ENCODE measurements at regions not wholly inside any gene's neighbourhood (a gene's known extent, or its start where the extent isn't known, plus 50 kb on each side); places are given as distances from the start of the nearest gene placed in this dataset.

DNA sequence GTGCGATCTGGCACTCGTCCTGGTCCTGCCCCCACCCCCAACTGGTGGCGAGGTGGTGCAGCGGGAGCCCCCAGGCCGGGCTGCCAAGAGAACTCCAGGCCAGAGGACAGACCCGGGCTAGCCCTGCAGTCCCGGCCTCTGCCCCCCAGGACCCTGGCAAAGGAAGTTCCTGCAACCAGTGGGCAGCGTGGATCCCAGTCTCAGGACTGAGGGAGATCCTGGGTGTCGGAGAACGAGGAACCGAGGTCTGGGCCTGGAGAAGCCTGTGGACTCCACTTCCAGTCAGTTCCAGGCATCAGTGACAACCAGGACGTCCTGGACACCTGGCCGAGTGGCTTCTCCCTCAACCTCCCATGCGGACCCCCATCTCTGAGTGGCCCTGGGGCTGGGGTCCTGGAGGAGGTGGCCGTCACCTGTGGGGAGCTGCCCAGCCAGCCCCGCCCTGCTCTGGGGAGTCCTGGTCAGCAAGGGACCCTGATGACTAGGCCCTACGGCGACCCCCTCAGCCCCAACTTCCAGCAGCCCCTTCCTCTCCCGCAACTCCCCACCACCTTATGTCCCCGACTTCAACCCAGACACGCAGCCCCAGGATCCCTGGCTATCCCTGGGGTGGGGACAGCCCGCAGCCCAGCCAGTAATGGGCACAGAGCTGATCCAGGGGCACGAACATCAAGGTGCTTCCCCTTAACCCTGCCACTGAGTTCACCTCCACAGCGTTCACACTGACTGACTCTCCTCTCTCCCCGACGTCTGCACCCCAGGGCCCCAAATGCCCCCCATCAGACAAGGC lies 53.7 kb upstream of the NKX1-1 start:
- TF ChIP-seq, protein P1, sequence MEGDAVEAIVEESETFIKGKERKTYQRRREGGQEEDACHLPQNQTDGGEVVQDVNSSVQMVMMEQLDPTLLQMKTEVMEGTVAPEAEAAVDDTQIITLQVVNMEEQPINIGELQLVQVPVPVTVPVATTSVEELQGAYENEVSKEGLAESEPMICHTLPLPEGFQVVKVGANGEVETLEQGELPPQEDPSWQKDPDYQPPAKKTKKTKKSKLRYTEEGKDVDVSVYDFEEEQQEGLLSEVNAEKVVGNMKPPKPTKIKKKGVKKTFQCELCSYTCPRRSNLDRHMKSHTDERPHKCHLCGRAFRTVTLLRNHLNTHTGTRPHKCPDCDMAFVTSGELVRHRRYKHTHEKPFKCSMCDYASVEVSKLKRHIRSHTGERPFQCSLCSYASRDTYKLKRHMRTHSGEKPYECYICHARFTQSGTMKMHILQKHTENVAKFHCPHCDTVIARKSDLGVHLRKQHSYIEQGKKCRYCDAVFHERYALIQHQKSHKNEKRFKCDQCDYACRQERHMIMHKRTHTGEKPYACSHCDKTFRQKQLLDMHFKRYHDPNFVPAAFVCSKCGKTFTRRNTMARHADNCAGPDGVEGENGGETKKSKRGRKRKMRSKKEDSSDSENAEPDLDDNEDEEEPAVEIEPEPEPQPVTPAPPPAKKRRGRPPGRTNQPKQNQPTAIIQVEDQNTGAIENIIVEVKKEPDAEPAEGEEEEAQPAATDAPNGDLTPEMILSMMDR (IDR thresholded peaks at IDR 0.05), result no peak
- no peak for TF ChIP-seq POLR2A (IDR thresholded peaks at IDR 0.05)
- WGBS, 4 donors, result 68 to 75% (median 73%) methylated on average over 13 to 26 of the region's 26 CpGs
- intact Hi-C loops (cut with DNase I), result no loop called here
- Histone ChIP-seq H3K27me3 (peaks cover 7% of the 10 kb centered on the region), H3K9me3 (replicated peaks in 1 of 3) (no peaks in the 10 kb centered on the region), H3K27ac (no peak overlapping the region), H3K36me3 (replicated peaks in 1 of 2) (no peaks in the 10 kb centered on the region), H3K4me1 (replicated peaks in 1 of 2) (no peaks in the 10 kb centered on the region), H3K4me3 (no peak overlapping the region)
- DNase-seq, result peak in 1 of 7 donors; percentile 11

DNA sequence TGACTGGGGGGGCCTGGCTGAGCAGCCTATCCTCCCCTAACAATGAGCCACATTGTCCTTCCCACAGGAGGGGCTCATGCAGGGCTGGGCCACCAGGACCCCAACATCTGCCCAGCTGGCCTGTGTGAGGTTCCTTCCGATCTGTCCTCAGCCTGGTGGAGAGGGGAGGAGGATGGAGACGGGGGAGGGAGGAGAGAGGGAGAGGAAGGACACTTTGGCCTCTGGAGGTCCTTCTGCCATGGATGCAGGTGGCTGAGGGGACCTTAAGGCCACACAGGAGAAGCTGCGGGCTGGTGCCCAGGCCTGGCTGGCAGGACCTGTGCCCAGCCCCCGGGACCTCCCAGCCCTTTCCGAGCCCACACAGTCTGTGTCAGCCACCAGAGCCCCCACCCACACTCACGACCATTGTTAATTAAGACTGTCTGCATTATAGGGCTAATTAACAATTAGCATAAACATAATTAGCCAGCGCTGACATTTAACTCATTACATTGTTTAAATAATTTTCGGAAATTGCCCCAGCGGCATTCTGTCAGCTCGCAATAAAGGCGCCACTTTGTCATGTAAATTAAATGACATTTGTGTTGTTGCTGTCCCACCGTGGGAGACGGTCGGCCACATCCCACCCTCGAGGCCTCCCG lies 53.0 kb upstream of the NKX1-1 start:
- 61 to 72% (median 64%) methylated on average over 11 to 16 of the region's 16 CpGs for WGBS, 4 donors
- Histone ChIP-seq H3K4me3 (no peak overlapping the region), H3K27me3 (peaks cover 7% of the 10 kb centered on the region), H3K4me1 (replicated peaks in 1 of 2) (no peaks in the 10 kb centered on the region), H3K36me3 (replicated peaks in 1 of 2) (no peaks in the 10 kb centered on the region), H3K9me3 (replicated peaks in 1 of 3) (no peaks in the 10 kb centered on the region), H3K27ac (no peak overlapping the region)
- TF ChIP-seq POLR2A (IDR thresholded peaks at IDR 0.05), result no peak
- intact Hi-C loops (cut with DNase I), result no loop called here
- peak in 2 of 7 donors; percentile 9 to 11 for DNase-seq

DNA sequence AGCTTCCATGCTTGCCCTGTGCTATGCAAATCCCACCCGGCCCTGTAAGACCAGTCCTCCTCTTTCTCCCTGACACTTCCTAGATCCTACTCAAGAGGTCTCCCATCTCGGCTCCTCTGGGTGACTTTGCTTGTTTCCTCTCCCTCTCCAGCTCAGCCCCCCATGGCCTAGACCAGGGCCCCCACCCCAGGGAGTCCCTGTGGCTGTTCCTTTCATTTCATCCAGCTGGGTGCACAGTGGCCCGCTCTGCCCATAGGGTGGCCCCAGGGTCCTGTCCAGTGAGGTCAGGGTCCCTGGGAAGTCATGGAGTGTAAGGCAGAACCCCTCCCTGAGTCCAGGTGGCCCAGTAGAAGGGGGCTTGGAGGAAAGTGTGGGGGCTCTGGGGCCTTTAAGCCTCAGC lies 52.3 kb upstream of the NKX1-1 start:
- intact Hi-C loops (cut with DNase I), result no loop called here
- Histone ChIP-seq H3K4me3 (no peak overlapping the region), H3K4me1 (replicated peaks in 1 of 2) (no peaks in the 10 kb centered on the region), H3K27me3 (peaks cover 7% of the 10 kb centered on the region), H3K27ac (no peak overlapping the region), H3K36me3 (replicated peaks in 1 of 2) (no peaks in the 10 kb centered on the region), H3K9me3 (replicated peaks in 1 of 3) (no peaks in the 10 kb centered on the region)
- DNase-seq, result no peak
- WGBS, 4 donors, result 66 to 84% (median 74%) methylated on average over 3 of the region's 3 CpGs
- TF ChIP-seq, protein P1 (IDR thresholded peaks at IDR 0.05), result no peak
- TF ChIP-seq POLR2A (IDR thresholded peaks at IDR 0.05), result no peak

Small RNA genes in the stretch of these regions (small RNA-seq; reads per million reads assigned to genes)
- 0 reads per million in 2 donors for gene AC147067.2
